GM12865 (cell line): ENCODE measurements at regions not wholly inside any gene's neighbourhood (a gene's known extent, or its start where the extent isn't known, plus 50 kb on each side); places are given as distances from the start of the nearest gene placed in this dataset.

Source experiments
- DNase-seq: peaks from one replicate; pipeline ENCODE4 v3.0.0; 2010; ENCODE audit warnings: low read depth
- H3K4me3 ChIP-seq: 2 replicates; pipeline ENCODE4 v1.5.1; 2011; ENCODE audit warnings: mild to moderate bottlenecking, low read depth, low read length, control low read depth
- CTCF ChIP-seq: IDR thresholded peaks from 2 replicates; pipeline ENCODE4 v1.5.1; 2011; ENCODE audit warnings: low read length, control low read depth, low read depth, inconsistent platforms; ENCODE audit not compliant: insufficient read depth; ENCODE audit errors: missing control alignments

GRCh38 chr10:130425169-130425568 lies 289.0 kb downstream of the GLRX3 start:
- DNase-seq = no peak
- H3K4me3 ChIP-seq = no peak overlapping the region
- TF ChIP-seq CTCF = no peak

- no peak overlapping the region for H3K4me3 ChIP-seq
- no peak for TF ChIP-seq CTCF
- no peak for DNase-seq
These were observed 289.8 kb downstream of the GLRX3 start for GRCh38 chr10:130425881-130426435.

GRCh38 chr10:130427216-130427722 lies 291.1 kb downstream of the GLRX3 start:
- H3K4me3 ChIP-seq = no peak overlapping the region
- no peak for TF ChIP-seq CTCF
- DNase-seq = no peak

GRCh38 chr10:130428936-130429335 lies 292.7 kb downstream of the GLRX3 start:
- no peak overlapping the region for H3K4me3 ChIP-seq
- TF ChIP-seq CTCF = no peak
- no peak for DNase-seq

- no peak for DNase-seq
- no peak overlapping the region for H3K4me3 ChIP-seq
- no peak for TF ChIP-seq CTCF
These were observed 293.6 kb downstream of the GLRX3 start for GRCh38 chr10:130429809-130430208.

- no peak for DNase-seq
- no peak for TF ChIP-seq CTCF
- no peak overlapping the region for H3K4me3 ChIP-seq
These were observed 294.1 kb downstream of the GLRX3 start for GRCh38 chr10:130430291-130430690.
